ENCODE measurements at regions not wholly inside any gene's neighbourhood (a gene's known extent, or its start where the extent isn't known, plus 50 kb on each side); places are given as distances from the start of the nearest gene placed in this dataset.

GRCh38 chr1:228851618-228852017 is 116.3 kb downstream of the RHOU start:
- no TSS peak for BruUV-seq (replicated peaks)
- Histone ChIP-seq H3K4me1 (ENCODE audit: insufficient read depth, low read length, poor library complexity, severe bottlenecking) (no peaks in the 10 kb centered on the region), H3K4me3 (ENCODE audit: low read depth, low read length, poor library complexity, severe bottlenecking) (no peak overlapping the region), H3K9me3 (ENCODE audit: low read depth, low read length, poor library complexity, severe bottlenecking) (no peaks in the 10 kb centered on the region), H3K36me3 (ENCODE audit: insufficient read depth, low read length, poor library complexity, severe bottlenecking) (no peaks in the 10 kb centered on the region), H3K27ac (ENCODE audit: low read depth, low read length, poor library complexity, severe bottlenecking) (no peak overlapping the region), H3K27me3 (replicated peaks; ENCODE audit: insufficient read depth, low read depth, low read length, poor library complexity) (peaks cover 16% of the 10 kb centered on the region)
- intact Hi-C loops (cut with micrococcal nuclease; ENCODE audit: unreplicated experiment), result no loop called here
- ChIA-PET POLR2A (ENCODE audit: low non-redundant PET) (no interaction called here), CTCF (no interaction called here)
- TF ChIP-seq EZH2 (IDR thresholded peaks at IDR 0.05; ENCODE audit: borderline replicate concordance, low read depth, low read length, poor library complexity, severe bottlenecking) (no peak), CTCF (conservative IDR thresholded peaks at IDR 0.05; ENCODE audit: low read depth, low read length) (no peak)
- DNase-seq (ENCODE audit: low spot score), result peak; percentile 47

- ChIA-PET POLR2A (ENCODE audit: low non-redundant PET) (no interaction called here), CTCF (no interaction called here)
- intact Hi-C loops (cut with micrococcal nuclease; ENCODE audit: unreplicated experiment), result no loop called here
- no peaks in the 10 kb centered on the region for H3K36me3 ChIP-seq (ENCODE audit: insufficient read depth, low read length, poor library complexity, severe bottlenecking)
- no peak overlapping the region for H3K4me3 ChIP-seq (ENCODE audit: low read depth, low read length, poor library complexity, severe bottlenecking)
- H3K27me3 ChIP-seq (replicated peaks; ENCODE audit: insufficient read depth, low read depth, low read length, poor library complexity), result peaks cover 18% of the 10 kb centered on the region
- DNase-seq (ENCODE audit: low spot score), result no peak
- TF ChIP-seq EZH2 (IDR thresholded peaks at IDR 0.05; ENCODE audit: borderline replicate concordance, low read depth, low read length, poor library complexity, severe bottlenecking), result no peak
- no peak for TF ChIP-seq CTCF (conservative IDR thresholded peaks at IDR 0.05; ENCODE audit: low read depth, low read length)
- no peak overlapping the region for H3K27ac ChIP-seq (ENCODE audit: low read depth, low read length, poor library complexity, severe bottlenecking)
- no peaks in the 10 kb centered on the region for H3K9me3 ChIP-seq (ENCODE audit: low read depth, low read length, poor library complexity, severe bottlenecking)
- no TSS peak for BruUV-seq (replicated peaks)
- no peaks in the 10 kb centered on the region for H3K4me1 ChIP-seq (ENCODE audit: insufficient read depth, low read length, poor library complexity, severe bottlenecking)
Measured at GRCh38 chr1:228852024-228852423, 116.7 kb downstream of the RHOU start.

GRCh38 chr1:228852511-228853088 is 117.3 kb downstream of the RHOU start:
- Histone ChIP-seq H3K27ac (ENCODE audit: low read depth, low read length, poor library complexity, severe bottlenecking) (no peak overlapping the region), H3K4me1 (ENCODE audit: insufficient read depth, low read length, poor library complexity, severe bottlenecking) (no peaks in the 10 kb centered on the region), H3K9me3 (ENCODE audit: low read depth, low read length, poor library complexity, severe bottlenecking) (no peaks in the 10 kb centered on the region), H3K4me3 (ENCODE audit: low read depth, low read length, poor library complexity, severe bottlenecking) (no peak overlapping the region), H3K27me3 (replicated peaks; ENCODE audit: insufficient read depth, low read depth, low read length, poor library complexity) (peaks cover 23% of the 10 kb centered on the region), H3K36me3 (ENCODE audit: insufficient read depth, low read length, poor library complexity, severe bottlenecking) (no peaks in the 10 kb centered on the region)
- CTCF ChIA-PET, result no interaction called here
- POLR2A ChIA-PET (ENCODE audit: low non-redundant PET), result no interaction called here
- TF ChIP-seq CTCF (conservative IDR thresholded peaks at IDR 0.05; ENCODE audit: low read depth, low read length), result no peak
- TF ChIP-seq EZH2 (IDR thresholded peaks at IDR 0.05; ENCODE audit: borderline replicate concordance, low read depth, low read length, poor library complexity, severe bottlenecking), result no peak
- BruUV-seq (replicated peaks), result no TSS peak
- no peak for DNase-seq (ENCODE audit: low spot score)
- intact Hi-C loops (cut with micrococcal nuclease; ENCODE audit: unreplicated experiment), result no loop called here
